ENCODE measurements at regions not wholly inside any gene's neighbourhood (a gene's known extent, or its start where the extent isn't known, plus 50 kb on each side); places are given as distances from the start of the nearest gene placed in this dataset.

GRCh38 chr4:80139671-80140070 lies 57.6 kb upstream of the PRDM8 start:
- no peak for TF ChIP-seq CTCF (IDR thresholded peaks at IDR 0.05)
- TF ChIP-seq POLR2A (IDR thresholded peaks at IDR 0.05) = no peak
